GM12878 (cell line): ENCODE measurements at regions not wholly inside any gene's neighbourhood (a gene's known extent, or its start where the extent isn't known, plus 50 kb on each side); places are given as distances from the start of the nearest gene placed in this dataset.

Experiments used
- ATAC-seq: fragments of 200-7000 bp; cut with Tn5 transposase; 3 replicates; pipeline ENCODE4 v1.9.1; 2020; ENCODE audit warnings: mild to moderate bottlenecking, moderate library complexity
- BruUV-seq: library from RNA; stranded (reverse); fragments of 400-500 nt; replicated peaks from 2 replicates; lab custom pipeline; 2021; lab: Mats Ljungman, UMichigan
- CTCF ChIA-PET: fragments of 300-600 bp; sonication (Branson Sonifier 250); formaldehyde crosslinking; extraction: SDS; loops from one replicate; lab custom pipeline; 2021; ENCODE audit warnings: inconsistent platforms; lab: Yijun Ruan, JAX
- POLR2A ChIA-PET: fragments of 350-600 bp; formaldehyde crosslinking; extraction: SDS; loops from one replicate; lab custom pipeline; 2021; ENCODE audit warnings: inconsistent platforms; lab: Charles Lee
- RAD21 ChIA-PET: fragments of 300-600 bp; sonication (Branson Sonifier 250); formaldehyde crosslinking; loops from one replicate; lab custom pipeline; 2023; ENCODE audit warnings: antibody characterized with exemption; ENCODE audit not compliant: unreplicated experiment; lab: Charles Lee
- SMC1A ChIA-PET: fragments of 300-600 bp; sonication (Branson Sonifier 250); formaldehyde crosslinking; loops from one replicate; lab custom pipeline; 2023; ENCODE audit not compliant: unreplicated experiment, uncharacterized antibody; lab: Charles Lee
- DNase-seq: peaks from one replicate; pipeline ENCODE4 v3.0.0-alpha.2; 2011; ENCODE audit warnings: low read depth, low spot score
- FAIRE-seq: peaks from 3 replicates; lab custom pipeline; 2011; peaks lifted over from hg19 to GRCh38; lab: Jason Lieb, UNC
- H2AFZ ChIP-seq: 2 replicates; pipeline ENCODE4 v1.6.0; 2011; ENCODE audit warnings: low read depth, low read length, control low read depth; ENCODE audit not compliant: control insufficient read depth
- H3K27ac ChIP-seq: 2 replicates; pipeline ENCODE4 v1.5.1; 2011; ENCODE audit warnings: control low read depth; ENCODE audit not compliant: control insufficient read depth, insufficient read depth
- H3K27me3 ChIP-seq, 2 experiments: replicated peaks in 1 of 2; 2 replicates each; pipeline versions ENCODE4 v1.6.0 to v1.6.1; 2011; ENCODE audit warnings: low read length in 1 of 2; ENCODE audit not compliant: control insufficient read depth in 2 of 2, insufficient read depth in 2 of 2
- H3K36me3 ChIP-seq, 2 experiments: 2 replicates each; pipeline ENCODE4 v1.5.1; 2011; ENCODE audit warnings: low read length in 1 of 2; ENCODE audit not compliant: control insufficient read depth in 2 of 2, insufficient read depth in 2 of 2
- H3K4me1 ChIP-seq: 2 replicates; pipeline ENCODE4 v1.6.1; 2011; ENCODE audit warnings: mild to moderate bottlenecking, low read length, moderate library complexity, mixed read lengths; ENCODE audit not compliant: control insufficient read depth, insufficient read depth
- H3K4me2 ChIP-seq: 2 replicates; pipeline ENCODE4 v1.6.0; 2011; ENCODE audit warnings: control low read depth; ENCODE audit not compliant: control insufficient read depth, insufficient read depth
- H3K4me3 ChIP-seq: fragments of 200-600 bp; sonication (generic); 2 replicates; pipeline ENCODE4 v1.5.1; 2016
- H3K79me2 ChIP-seq: 2 replicates; pipeline ENCODE4 v1.6.0; 2011; ENCODE audit warnings: low read length; ENCODE audit not compliant: control insufficient read depth, insufficient read depth
- H3K9ac ChIP-seq: 2 replicates; pipeline ENCODE4 v1.8.0; 2011; ENCODE audit warnings: low read length, control low read depth, mixed read lengths; ENCODE audit not compliant: control insufficient read depth, insufficient read depth
- H3K9me3 ChIP-seq: replicated peaks from 3 replicates; pipeline ENCODE4 v1.5.1; 2011; ENCODE audit warnings: mild to moderate bottlenecking, low read length; ENCODE audit not compliant: control insufficient read depth, insufficient read depth
- H4K20me1 ChIP-seq: 2 replicates; pipeline ENCODE4 v1.6.0; 2011; ENCODE audit not compliant: control insufficient read depth, insufficient read depth
- ASH2L ChIP-seq: fragments of 300-600, 200-600 bp; sonication (generic); IDR thresholded peaks from 2 replicates; pipeline ENCODE4 v1.6.1; 2017; ENCODE audit warnings: low read depth, mild to moderate bottlenecking, borderline replicate concordance
- CHD1 ChIP-seq: IDR thresholded peaks from 2 replicates; pipeline ENCODE4 v1.6.1; 2012; ENCODE audit warnings: low read depth, low read length, improper control_type of control experiment
- EGR1 ChIP-seq, 2 experiments: IDR thresholded peaks; 1 replicate in 1 of 2; 2 replicates in 1 of 2; pipeline ENCODE4 v1.6.1; 2011 to 2012; ENCODE audit warnings: low read depth in 2 of 2, low read length in 2 of 2, borderline replicate concordance in 1 of 2, mild to moderate bottlenecking in 1 of 2, moderate library complexity in 1 of 2
- ESRRA ChIP-seq: IDR thresholded peaks from 2 replicates; pipeline ENCODE4 v1.6.1; 2012; ENCODE audit warnings: mild to moderate bottlenecking, low read length, improper control_type of control experiment
- HDAC2 ChIP-seq: fragments of 200-600 bp; sonication (generic); IDR thresholded peaks from 2 replicates; pipeline ENCODE4 v1.6.1; 2017
- NFYA ChIP-seq: IDR thresholded peaks from 2 replicates; pipeline ENCODE4 v1.6.1; 2011; ENCODE audit warnings: low read depth, mild to moderate bottlenecking, low read length, improper control_type of control experiment, borderline replicate concordance
- NR2C1 ChIP-seq: fragments of 450-650 bp; IDR thresholded peaks from 2 replicates; pipeline ENCODE4 v1.6.1; 2017; ENCODE audit warnings: antibody characterized with exemption, mild to moderate bottlenecking, moderate library complexity
- RELA ChIP-seq: fragments of 450-650 bp; IDR thresholded peaks from 2 replicates; pipeline ENCODE4 v1.8.0; 2014; ENCODE audit warnings: borderline replicate concordance; ENCODE audit not compliant: partially characterized antibody
- SIX5 ChIP-seq: IDR thresholded peaks from 2 replicates; pipeline ENCODE4 v1.6.1; 2011; ENCODE audit warnings: mild to moderate bottlenecking, low read depth, low read length, moderate library complexity; ENCODE audit not compliant: severe bottlenecking
- SMC3 ChIP-seq: IDR thresholded peaks from 2 replicates; pipeline ENCODE4 v1.6.1; 2011; ENCODE audit warnings: low read length, improper control_type of control experiment, borderline replicate concordance
- USF1 ChIP-seq: IDR thresholded peaks from 2 replicates; pipeline ENCODE4 v1.6.1; 2011; ENCODE audit warnings: borderline replicate concordance, low read depth, mild to moderate bottlenecking, moderate library complexity, mixed read lengths, low read length; ENCODE audit not compliant: insufficient read depth; ENCODE audit errors: extremely low read length
- YBX1 ChIP-seq: fragments of 450-650 bp; IDR thresholded peaks from 2 replicates; pipeline ENCODE4 v1.6.1; 2016; ENCODE audit warnings: antibody characterized with exemption
- WGBS: methylation state at CpG from one replicate; pipeline ENCODE4 v1.1.6; 2016; ENCODE audit warnings: low lambda C conversion rate; ENCODE audit not compliant: insufficient replicate concordance, insufficient coverage; ENCODE audit errors: missing lambda C conversion rate; 5-methylcytosine and 5-hydroxymethylcytosine counted together
- in situ Hi-C: fragments of 300-500 bp; cut with MboI; formaldehyde crosslinking; loops from 9 replicates; pipeline ENCODE4 v1.14.3; 2018; ENCODE audit warnings: mixed read lengths
- intact Hi-C: fragments of 100-400 bp; cut with micrococcal nuclease; formaldehyde crosslinking; loops from one replicate; pipeline ENCODE4 v1.14.2; 2022; ENCODE audit not compliant: unreplicated experiment

GRCh38 chr6:140385679-140386078 lies 1011.2 kb upstream of the CITED2 start:
- no peak overlapping the region for H3K27ac ChIP-seq
- ATAC-seq (no peak), FAIRE-seq (no peak), DNase-seq (no peak)
- intact Hi-C loops (no loop called here), in situ Hi-C loops (no loop called here)
- WGBS, result 34% methylated on average over 3 of the region's 3 CpGs
- no peak overlapping the region for H3K4me3 ChIP-seq
- no TSS peak for BruUV-seq
- ChIA-PET CTCF (no interaction called here), POLR2A (no interaction called here), RAD21 (no interaction called here), SMC1A (no interaction called here)
- H3K36me3 ChIP-seq, result no peaks in the 10 kb centered on the region
- H3K27me3 ChIP-seq, result no peaks in the 10 kb centered on the region
- no peaks in the 10 kb centered on the region for H3K79me2 ChIP-seq
- no peak overlapping the region for H3K9ac ChIP-seq
- TF ChIP-seq RELA (no peak), NR2C1 (no peak), HDAC2 (no peak), NFYA (no peak), YBX1 (no peak), CHD1 (no peak), SMC3 (no peak), USF1 (no peak), ASH2L (no peak), EGR1 (IDR thresholded peaks at IDR 0.05; ENCODE audit: borderline replicate concordance in 1 of 2, low read depth in 2 of 2, low read length in 2 of 2) (no peak), ESRRA (no peak), SIX5 (no peak)
- no peaks in the 10 kb centered on the region for H4K20me1 ChIP-seq
- H2AFZ ChIP-seq, result no peak overlapping the region
- no peak overlapping the region for H3K4me2 ChIP-seq
- H3K4me1 ChIP-seq, result no peaks in the 10 kb centered on the region
- no peaks in the 10 kb centered on the region for H3K9me3 ChIP-seq
